ENCODE measurements at regions not wholly inside any gene's neighbourhood (a gene's known extent, or its start where the extent isn't known, plus 50 kb on each side); places are given as distances from the start of the nearest gene placed in this dataset.

- H3K4me1 ChIP-seq: no peaks in the 10 kb centered on the region
- no peaks in the 10 kb centered on the region for H3K9me3 ChIP-seq
- no peaks in the 10 kb centered on the region for H3K36me3 ChIP-seq
- no peak overlapping the region for H3K4me3 ChIP-seq
- no peak for DNase-seq
- H3K27ac ChIP-seq: no peak overlapping the region
- TF ChIP-seq CTCF (IDR thresholded peaks at IDR 0.05): no peak
- TF ChIP-seq POLR2A (IDR thresholded peaks at IDR 0.05): no peak
- intact Hi-C loops (cut with DNase I; ENCODE audit: low total_unique reads): no loop called here
- no peaks in the 10 kb centered on the region for H3K27me3 ChIP-seq
These were observed 548.4 kb downstream of the EDEM1 start for GRCh38 chr3:5735896-5736295.

- no peaks in the 10 kb centered on the region for H3K27me3 ChIP-seq
- no peaks in the 10 kb centered on the region for H3K4me1 ChIP-seq
- TF ChIP-seq POLR2A (IDR thresholded peaks at IDR 0.05): no peak
- TF ChIP-seq CTCF (IDR thresholded peaks at IDR 0.05): no peak
- no peak overlapping the region for H3K4me3 ChIP-seq
- DNase-seq: no peak
- no peaks in the 10 kb centered on the region for H3K9me3 ChIP-seq
- intact Hi-C loops (cut with DNase I; ENCODE audit: low total_unique reads): no loop called here
- no peak overlapping the region for H3K27ac ChIP-seq
- no peaks in the 10 kb centered on the region for H3K36me3 ChIP-seq
These were observed 551.9 kb downstream of the EDEM1 start for GRCh38 chr3:5739299-5739935.

GRCh38 chr3:5739949-5740348 is 552.4 kb downstream of the EDEM1 start:
- Histone ChIP-seq H3K9me3 (no peaks in the 10 kb centered on the region), H3K4me1 (no peaks in the 10 kb centered on the region), H3K4me3 (no peak overlapping the region), H3K27ac (no peak overlapping the region), H3K27me3 (no peaks in the 10 kb centered on the region), H3K36me3 (no peaks in the 10 kb centered on the region)
- intact Hi-C loops (cut with DNase I; ENCODE audit: low total_unique reads): no loop called here
- TF ChIP-seq CTCF (IDR thresholded peaks at IDR 0.05) (no peak), POLR2A (IDR thresholded peaks at IDR 0.05) (no peak)
- no peak for DNase-seq

GRCh38 chr3:5741017-5741416 is 553.5 kb downstream of the EDEM1 start:
- TF ChIP-seq POLR2A (IDR thresholded peaks at IDR 0.05) (no peak), CTCF (IDR thresholded peaks at IDR 0.05) (no peak)

GRCh38 chr3:5750091-5750490 is 562.6 kb downstream of the EDEM1 start:
- TF ChIP-seq POLR2A (IDR thresholded peaks at IDR 0.05) (no peak), CTCF (IDR thresholded peaks at IDR 0.05) (no peak)
- no peaks in the 10 kb centered on the region for H3K27me3 ChIP-seq
- DNase-seq: no peak
- no peak overlapping the region for H3K4me3 ChIP-seq
- no peaks in the 10 kb centered on the region for H3K9me3 ChIP-seq
- H3K36me3 ChIP-seq: no peaks in the 10 kb centered on the region
- no peak overlapping the region for H3K27ac ChIP-seq
- no peaks in the 10 kb centered on the region for H3K4me1 ChIP-seq
- intact Hi-C loops (cut with DNase I; ENCODE audit: low total_unique reads): no loop called here

More at GRCh38 chr3:5741017-5741416, 553.5 kb downstream of the EDEM1 start:
- H3K27ac ChIP-seq: no peak overlapping the region
- H3K4me3 ChIP-seq: no peak overlapping the region
- no peaks in the 10 kb centered on the region for H3K9me3 ChIP-seq
- H3K4me1 ChIP-seq: no peaks in the 10 kb centered on the region
- H3K27me3 ChIP-seq: no peaks in the 10 kb centered on the region
- no peak for DNase-seq
- no peaks in the 10 kb centered on the region for H3K36me3 ChIP-seq
- intact Hi-C loops (cut with DNase I; ENCODE audit: low total_unique reads): no loop called here
